DMS53 treated with DMSO at 0.1 percent for 48 hours (cell line): ENCODE measurements at regions not wholly inside any gene's neighbourhood (a gene's known extent, or its start where the extent isn't known, plus 50 kb on each side); places are given as distances from the start of the nearest gene placed in this dataset.

Experiments used
- DNase-seq: peaks from one replicate; lab custom pipeline; 2025; ENCODE audit not compliant: unreplicated experiment; lab: John Stamatoyannopoulos, UW

DNA sequence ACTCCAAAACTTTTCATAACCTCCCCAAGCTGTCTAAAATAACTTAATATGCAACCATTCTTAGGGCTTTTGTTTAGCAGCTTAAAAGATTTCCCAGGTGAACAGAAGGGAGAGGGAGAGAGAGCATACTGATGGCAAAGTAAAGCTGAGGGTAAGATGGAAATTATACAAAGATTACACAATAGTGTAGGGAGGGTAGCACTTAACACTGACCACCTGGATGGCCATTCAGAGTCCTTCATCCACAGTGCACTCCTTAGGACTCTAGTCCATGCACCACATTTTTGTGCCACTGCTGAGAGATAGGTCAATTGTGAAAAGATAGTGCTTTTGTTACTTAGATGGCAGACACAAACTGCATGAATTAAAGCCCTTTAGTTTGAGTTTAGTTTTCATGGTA is 574.6 kb downstream of the LMO4 start:
- no peak for DNase-seq

DNA sequence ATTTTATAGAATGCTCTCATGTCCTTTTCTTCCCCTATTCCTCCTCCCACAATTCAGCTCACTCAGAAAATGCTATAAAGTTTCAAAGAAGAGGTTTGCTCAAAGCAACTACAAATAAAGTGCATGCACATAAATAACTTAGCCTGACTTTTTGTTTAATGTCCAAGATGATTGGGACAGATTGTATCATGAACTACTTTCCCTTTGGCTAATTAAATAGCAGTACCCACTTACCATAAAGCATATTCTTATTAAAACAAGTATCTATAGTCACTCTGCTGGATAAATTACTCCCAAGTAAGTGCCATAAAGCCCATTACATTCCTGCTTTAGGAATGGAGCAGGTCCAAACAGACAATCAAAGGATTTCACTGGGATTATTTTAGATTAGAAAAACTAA is 576.0 kb downstream of the LMO4 start:
- DNase-seq: no peak

DNA sequence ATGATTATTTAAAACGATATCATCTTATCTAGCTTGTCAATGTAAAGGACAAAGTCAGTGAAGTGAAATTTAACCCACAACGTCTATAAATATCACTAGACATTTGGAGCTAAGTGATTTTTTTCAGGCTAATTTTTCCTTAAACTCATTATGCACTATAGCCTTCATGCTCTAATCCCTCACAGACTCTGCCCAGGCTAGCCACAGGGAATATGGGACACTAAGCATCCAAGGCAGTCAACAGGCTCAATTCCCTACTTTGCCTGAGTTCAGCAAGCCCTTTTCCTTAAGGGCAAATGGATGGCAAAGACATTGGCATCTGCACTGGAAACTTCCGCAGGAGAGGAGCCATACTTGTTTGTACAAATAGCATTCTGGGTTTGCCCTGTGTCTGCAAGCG is 577.0 kb downstream of the LMO4 start:
- DNase-seq: no peak

DNA sequence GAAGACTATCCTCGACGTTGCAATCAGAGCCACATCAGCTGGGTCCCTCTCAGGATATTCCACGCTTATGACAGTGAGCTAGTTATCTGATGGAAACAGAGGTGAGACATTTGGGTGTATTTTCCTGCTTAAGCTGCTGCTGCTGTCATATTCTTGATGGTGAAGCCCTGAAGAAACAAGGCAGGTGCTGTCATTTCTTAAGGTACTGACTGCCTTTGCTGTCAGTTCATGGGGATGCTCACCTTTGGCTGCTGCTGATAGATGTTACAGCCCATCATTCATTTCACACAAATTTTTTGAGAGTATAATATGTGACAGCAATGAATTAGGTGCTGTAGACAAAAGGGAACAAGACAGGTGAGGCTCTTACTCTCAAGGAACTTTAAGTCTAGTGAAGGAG is 577.4 kb downstream of the LMO4 start:
- no peak for DNase-seq

DNA sequence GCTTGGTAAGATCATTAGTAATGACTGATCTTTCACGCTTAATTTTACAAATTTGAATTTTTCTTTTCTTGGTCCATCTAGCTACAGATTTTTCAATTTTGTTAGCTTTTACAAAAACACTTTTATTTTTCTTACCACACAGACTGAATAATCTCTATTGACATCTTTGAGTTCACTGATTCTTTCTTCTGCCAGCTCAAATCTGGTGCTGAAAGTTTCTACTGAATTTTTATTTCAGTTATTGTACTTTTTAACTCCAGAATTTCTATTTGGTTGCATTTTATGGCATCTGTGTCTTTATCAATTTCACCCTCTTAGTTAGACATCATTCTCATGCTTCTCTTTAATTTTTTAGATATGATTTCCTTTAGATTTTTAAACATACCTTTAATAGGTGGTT is 584.7 kb downstream of the LMO4 start:
- no peak for DNase-seq

DNA sequence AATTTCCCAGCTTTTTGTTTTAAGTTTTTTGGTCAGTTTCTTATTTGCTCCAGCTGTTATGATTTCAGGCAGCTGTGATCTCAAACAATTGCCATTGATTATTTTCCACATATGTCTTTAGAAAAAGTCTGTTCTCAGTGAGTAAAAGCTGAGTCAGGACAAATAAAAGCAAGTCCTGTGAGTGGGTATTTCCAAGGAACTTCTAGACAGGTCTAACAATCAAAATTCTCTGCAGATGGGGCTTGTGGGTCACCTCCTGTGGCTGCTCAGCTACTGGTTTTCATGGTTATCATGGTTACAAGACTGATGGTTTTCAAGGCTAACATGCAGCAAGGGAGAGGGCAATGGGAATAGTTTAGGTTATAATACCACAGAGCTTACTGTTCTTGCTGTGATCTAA is 585.7 kb downstream of the LMO4 start:
- DNase-seq: no peak

DNA sequence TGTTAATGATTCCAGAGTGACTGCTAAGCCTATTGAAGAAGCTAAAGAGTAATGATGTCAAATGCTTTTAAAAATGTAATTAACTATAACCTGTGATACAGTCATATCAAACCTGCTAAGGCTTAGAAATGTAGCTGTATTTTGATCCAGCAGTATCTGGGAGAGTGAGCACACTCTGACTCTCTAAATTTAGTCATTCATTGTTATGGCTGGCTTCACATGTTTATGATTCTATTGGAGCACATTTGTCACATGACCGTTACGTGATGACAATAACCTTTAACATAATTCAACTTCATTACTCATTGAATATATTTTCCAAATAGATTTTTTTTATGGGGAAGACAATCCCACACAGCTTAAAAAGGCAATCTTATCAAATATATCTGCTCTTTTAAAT is 587.1 kb downstream of the LMO4 start:
- DNase-seq: no peak

DNA sequence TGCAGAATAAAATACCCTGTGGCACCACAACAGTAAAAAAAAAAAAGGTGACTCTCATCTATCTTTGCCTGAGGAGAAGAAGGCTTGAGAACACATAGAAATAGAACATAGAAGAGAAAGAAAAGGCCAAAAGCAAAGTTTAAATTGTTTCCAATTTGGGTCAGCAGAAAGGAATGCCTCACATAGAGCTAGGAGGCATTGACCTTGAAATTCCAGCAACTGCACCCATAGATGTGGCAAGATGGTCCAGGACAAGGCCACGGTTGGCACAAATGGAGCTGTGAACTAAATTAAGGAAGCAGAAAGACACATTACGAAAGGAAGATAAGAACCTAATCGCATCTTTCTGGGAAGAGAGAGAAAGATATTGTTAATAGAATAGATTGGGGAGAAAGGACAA is 588.3 kb downstream of the LMO4 start:
- no peak for DNase-seq

DNA sequence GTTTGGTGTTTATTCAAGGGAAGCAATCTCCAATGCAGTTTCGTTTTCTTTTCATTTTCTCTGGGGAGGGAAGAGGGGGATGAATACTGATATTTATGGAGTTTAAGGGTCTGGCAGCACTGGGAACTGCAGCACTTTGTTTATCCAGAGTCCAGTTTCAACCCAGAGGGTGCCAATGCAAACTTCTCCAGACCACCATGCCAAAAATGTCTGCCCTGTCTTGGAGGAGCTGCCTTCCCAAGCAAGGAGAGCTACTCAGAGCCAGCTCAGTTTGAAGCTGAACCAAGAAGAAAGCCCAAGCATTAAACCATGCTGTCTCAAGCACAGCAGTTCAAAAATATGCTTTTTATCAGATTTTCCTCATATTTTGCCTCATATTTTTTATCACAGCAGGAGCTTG is 589.7 kb downstream of the LMO4 start:
- DNase-seq: no peak

DNA sequence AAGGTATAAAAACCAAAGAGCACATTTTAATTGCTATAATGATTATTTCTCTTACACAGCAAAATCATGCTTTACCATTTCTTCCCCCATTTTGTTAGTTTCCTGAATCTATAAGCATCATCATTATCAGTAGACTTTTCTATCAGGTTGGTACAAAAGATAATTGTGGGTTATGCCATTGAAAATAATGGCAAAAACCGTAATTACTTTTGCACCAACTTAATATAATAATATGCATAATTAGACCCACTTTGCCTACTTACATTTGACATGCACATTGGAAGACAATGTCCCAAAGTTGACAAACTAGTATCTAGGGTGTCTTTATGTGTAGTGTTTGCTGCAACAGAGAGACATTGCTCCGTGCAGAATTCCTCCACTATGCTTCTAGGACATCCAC is 594.2 kb downstream of the LMO4 start:
- DNase-seq: no peak

DNA sequence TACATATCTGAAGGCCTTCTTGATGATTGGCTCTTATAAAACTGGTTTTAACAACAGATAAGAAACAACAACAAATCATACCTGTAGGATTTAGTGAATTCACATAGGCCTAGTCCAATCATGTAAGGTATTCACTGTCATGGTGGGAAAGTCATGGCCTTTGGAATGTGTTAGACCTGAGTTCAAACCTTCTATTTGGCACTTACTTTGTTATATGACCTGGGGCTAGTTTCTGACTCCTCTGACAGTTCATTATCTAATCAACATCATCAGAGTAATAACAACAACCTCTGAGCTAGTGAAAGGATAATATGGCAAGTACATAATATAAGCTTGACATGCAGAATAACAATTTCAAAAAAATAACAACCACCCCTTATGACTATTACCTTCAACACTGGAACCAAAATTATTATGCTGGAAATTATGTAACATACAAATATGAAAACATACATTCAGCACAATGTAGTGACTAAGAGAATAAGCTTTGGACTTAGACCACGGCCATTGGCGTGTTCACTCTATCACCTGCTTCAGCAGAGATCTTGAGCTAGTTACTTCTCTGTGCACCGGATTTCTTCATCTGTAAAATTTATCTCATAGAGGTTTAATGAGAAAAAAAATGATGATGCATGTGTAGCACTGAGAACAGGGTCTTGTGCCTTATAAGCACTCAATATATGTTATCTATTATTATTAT is 597.6 kb downstream of the LMO4 start:
- DNase-seq: no peak

DNA sequence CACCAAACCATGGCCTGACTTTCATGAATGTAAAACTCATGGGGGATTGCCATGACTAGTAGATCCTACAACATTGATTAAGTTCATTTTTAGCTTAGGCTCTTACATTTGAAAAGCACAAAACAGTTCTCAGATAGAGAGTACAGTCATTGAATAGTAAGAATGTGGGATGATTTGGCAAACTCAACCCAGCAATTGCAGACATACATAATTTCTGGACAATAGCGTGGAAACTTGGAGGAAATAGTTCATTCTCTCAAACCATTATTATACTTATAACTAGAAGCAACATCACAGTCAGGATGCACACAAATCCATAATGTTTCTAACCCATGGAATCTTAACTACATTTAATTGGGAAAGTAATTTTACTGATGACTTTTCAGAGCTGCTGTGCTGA is 598.2 kb downstream of the LMO4 start:
- no peak for DNase-seq

DNA sequence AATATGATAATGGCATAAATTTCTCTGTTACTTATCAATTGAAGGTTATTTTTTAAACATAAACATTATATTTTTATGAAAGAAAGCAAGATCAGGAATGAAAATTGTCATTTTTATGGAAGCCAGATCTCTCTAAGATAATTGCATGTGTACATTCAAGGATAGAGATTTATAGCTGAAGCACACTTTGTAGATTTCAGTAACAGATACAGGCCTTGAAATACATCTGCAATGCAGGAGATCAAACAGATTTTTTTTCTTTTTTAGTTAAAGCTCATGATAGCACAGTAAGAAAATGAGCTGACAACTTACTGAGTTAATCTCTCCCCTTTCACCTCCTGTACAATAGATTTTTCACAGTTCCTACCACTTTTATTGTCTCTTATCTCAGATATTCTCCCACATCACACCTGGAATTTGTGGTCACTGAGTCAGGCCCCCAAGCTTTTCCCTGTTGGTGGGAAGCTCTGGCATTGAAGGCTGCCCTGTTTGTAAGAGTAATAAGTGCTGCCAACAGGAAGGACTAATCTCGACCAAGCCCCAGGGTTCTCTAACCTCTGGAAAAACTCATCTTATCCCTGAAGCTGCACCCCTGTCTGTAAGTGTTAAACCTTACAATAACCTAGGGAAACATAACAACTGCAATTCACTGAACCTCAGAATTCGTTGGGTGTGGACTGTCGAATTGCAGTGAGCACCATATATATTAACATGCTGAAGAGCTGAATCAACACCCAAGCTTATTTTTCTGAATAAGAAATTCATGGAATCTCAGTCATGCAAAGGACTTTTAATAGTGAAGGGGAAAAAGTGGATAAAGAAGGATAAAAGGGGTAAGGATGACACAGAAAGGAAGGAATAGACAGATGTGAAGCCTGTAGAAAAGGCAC is 599.0 kb downstream of the LMO4 start:
- no peak for DNase-seq

DNA sequence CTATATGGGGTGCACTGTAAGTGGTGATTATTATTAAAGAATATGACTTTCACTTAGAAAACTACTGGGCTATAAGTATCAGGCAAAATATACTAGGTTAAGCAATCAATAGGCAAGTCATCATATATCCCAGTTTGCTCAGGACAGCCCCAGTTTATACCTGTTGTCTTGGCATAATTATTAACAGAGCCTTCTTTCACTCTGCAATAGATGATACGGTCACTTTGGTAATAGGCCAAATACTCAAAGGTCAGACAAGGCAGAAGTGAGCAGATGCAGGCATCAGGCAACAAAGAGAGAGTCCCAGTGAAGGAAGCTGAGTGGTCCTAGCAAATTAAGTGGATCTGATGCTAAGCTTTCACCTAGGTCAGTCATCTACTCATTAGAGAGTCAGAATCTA is 599.9 kb downstream of the LMO4 start:
- peak; percentile 29 for DNase-seq

DNA sequence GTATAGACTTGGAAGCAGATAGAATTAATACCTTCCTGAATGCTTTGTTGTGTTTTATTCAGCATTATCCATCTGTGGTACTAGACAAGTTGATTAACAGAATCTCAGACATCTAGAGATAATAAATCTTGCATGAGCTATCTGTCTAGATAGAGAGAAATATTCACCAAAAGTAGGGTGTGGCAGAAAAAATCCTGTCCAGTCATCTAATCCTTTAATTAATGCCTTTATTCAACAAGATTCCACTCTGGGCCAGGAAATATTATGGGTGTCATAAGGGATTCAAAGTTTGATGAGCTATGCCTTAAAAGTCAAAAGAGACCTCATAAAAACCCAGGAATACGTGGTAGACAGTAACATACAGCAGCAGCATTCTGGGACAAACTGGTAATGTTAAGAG is 601.2 kb downstream of the LMO4 start:
- DNase-seq: no peak

DNA sequence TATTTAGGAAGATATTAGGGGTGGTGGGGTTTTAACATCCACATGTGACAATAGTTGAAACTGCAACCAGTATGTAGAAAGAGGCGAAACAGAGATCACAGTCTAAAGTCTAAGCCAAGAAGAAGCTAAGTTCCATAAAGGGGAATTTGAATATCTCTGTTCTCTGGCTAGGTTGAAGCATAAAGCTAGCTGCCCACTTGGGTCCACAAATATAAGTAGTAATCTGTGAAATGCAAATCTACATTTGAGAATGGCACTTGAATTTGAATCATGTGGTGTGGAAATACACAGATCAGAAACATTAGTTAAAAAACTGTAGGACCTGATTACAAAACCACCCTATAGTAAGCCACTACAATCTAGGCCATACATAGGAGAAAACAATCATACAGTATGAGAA is 602.1 kb downstream of the LMO4 start:
- DNase-seq: no peak

DNA sequence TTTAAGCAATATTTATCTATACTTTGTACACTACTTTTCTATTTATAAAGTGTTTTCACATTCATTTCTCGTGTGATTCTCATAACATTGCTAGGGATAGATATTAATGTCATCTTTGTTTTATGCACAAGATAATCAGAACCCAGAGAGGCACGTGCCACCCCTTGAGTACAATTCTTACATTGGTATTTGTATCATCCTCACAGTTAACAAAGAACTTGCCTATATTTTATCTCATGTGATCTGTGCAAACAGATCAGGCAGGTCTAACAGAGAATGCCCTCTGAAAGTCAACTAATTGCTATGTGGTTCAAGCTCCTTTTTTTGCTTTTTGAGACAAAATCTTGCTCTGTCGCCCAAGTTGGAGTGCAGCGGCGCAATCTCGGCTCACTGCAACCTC is 604.5 kb downstream of the LMO4 start:
- DNase-seq: no peak

DNA sequence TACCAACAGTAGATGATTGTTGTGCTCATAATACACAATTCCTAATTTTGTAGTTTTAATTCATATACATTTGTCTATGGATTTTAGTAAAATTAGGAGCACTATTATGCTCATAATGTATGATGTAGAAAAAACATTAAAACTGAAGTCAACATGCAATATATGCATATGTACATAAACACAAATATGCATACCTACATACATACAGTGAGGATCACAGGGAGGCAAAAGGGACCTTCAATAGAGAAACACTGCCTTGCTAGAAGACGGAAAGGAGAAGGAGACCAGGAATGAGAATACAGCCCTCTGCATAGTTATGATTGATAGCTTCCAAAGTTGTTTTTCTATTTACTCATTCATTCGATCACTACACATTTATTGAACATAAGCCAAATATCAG is 606.5 kb downstream of the LMO4 start:
- no peak for DNase-seq

DNA sequence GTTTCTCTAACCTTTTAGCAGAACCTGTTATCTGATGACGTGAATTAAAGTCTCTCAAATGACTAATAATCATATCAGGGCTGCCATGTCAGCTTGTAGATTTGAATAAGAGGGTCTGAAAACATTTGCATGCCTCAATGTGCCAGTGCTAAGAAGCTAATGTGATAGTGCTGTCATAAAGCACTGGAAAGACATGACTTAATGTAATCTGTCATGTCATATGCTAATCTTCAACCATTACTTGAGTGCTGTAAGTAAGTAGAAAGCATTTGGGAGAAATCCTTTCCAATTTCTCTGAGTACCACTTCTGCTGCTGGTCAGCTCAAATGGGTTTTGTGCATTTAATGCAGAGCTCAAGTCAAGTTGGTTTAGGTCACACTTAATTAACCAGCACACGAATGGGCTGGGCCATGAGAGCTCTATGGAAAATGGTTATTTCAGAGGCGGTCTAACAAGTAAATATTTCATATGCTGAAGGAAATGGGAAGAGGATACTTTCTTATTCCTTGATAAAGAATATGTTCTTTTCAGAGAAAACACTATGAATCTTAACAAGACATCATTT is 609.2 kb downstream of the LMO4 start:
- DNase-seq: no peak

DNA sequence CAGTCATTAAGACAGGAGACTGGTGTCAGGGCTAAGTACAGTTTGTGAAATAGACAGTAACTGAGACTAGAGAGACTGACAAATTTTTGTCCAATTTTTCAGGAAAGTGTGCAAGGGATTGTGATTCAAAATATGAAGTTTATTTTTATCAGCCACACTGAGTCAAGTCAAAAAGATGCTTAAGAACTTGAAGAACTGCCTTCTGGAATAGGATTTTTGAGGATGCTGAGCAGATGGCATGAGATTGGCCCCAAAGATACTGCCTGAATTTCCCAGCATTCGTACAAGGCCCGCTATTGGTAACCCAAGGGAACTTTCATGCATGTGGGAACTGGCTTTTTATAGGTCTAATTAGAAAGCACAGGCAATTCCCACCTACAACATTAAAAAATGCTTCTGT is 610.0 kb downstream of the LMO4 start:
- DNase-seq: no peak

DNA sequence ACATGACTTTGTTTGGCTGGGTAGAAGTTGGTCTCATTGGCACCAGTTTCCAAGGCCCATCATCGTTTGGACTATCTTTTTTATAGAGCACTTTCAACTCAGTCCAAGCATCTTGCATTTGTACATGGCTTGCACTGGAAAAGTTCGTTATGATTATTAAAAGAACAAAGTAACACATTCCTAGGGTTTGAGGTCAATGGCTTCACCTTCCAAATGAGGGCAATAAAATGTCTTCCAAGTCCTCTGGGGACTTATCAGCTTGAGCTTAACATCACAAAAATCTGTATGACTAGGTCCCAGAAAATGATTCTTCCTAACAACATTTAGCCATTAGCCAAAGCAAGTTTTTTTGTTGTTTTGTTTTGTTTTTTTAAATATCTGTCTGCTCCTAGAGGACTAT is 610.8 kb downstream of the LMO4 start:
- no peak for DNase-seq

DNA sequence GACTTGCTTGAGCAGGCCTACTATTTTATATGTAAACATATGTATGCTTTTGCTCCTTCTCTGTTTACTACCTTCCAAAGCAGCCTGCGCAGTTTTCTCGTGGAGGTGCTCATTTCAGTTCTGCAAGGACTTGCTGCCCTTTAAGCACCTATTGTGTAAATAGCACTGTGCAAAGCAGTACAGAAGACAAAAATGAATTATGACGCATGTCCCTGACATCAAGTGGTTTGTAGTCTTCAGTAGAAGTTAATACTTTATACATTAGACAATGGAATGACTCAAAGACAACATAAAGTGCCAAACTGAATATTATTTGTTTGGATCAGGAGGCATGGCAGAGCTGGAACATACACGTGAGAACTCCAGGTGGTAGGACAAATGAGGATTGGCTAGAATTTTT is 611.7 kb downstream of the LMO4 start:
- peak; percentile 99 for DNase-seq
